DMS53 treated with DMSO at 0.1 percent for 48 hours (cell line): ENCODE measurements at regions not wholly inside any gene's neighbourhood (a gene's known extent, or its start where the extent isn't known, plus 50 kb on each side); places are given as distances from the start of the nearest gene placed in this dataset.
"Not testable (repeated sequence)": the region's sequence is repeated elsewhere in the genome, so short reads cannot be mapped to it uniquely, and the experiment has no call there.

ENCODE experiments used
- DNase-seq: peaks from one replicate; lab custom pipeline; 2025; ENCODE audit not compliant: unreplicated experiment; lab: John Stamatoyannopoulos, UW

- not testable (repeated sequence) for DNase-seq
Observed at GRCh38 chr14:106753751-106754150, 1227.4 kb downstream of the TMEM121 start.

GRCh38 chr14:106757444-106757843 lies 1231.1 kb downstream of the TMEM121 start:
- DNase-seq: not testable (repeated sequence)

GRCh38 chr14:106761886-106762816 lies 1235.8 kb downstream of the TMEM121 start:
- not testable (repeated sequence) for DNase-seq

- not testable (repeated sequence) for DNase-seq
Observed at GRCh38 chr14:106764968-106765369, 1238.6 kb downstream of the TMEM121 start.

- no peak for DNase-seq
Observed at GRCh38 chr14:106766145-106766544, 1239.8 kb downstream of the TMEM121 start.

- not testable (repeated sequence) for DNase-seq
Observed at GRCh38 chr14:106766551-106767277, 1240.3 kb downstream of the TMEM121 start.

- DNase-seq: not testable (repeated sequence)
Observed at GRCh38 chr14:106768230-106768629, 1241.8 kb downstream of the TMEM121 start.

- not testable (repeated sequence) for DNase-seq
Observed at GRCh38 chr14:106768972-106769700, 1242.8 kb downstream of the TMEM121 start.

- DNase-seq: not testable (repeated sequence)
Observed at GRCh38 chr14:106770158-106770672, 1243.8 kb downstream of the TMEM121 start.

GRCh38 chr14:106774889-106775480 lies 1248.6 kb downstream of the TMEM121 start:
- peak; percentile 21 for DNase-seq

GRCh38 chr14:106776395-106776983 lies 1250.1 kb downstream of the TMEM121 start:
- no peak for DNase-seq

- no peak for DNase-seq
Observed at GRCh38 chr14:106778986-106779385, 1252.6 kb downstream of the TMEM121 start.

- no peak for DNase-seq
Observed at GRCh38 chr14:106786697-106787096, 1260.3 kb downstream of the TMEM121 start.

- DNase-seq: no peak
Observed at GRCh38 chr14:106787626-106788025, 1261.2 kb downstream of the TMEM121 start.

GRCh38 chr14:106788534-106788933 lies 1262.2 kb downstream of the TMEM121 start:
- no peak for DNase-seq

GRCh38 chr14:106789318-106789717 lies 1262.9 kb downstream of the TMEM121 start:
- DNase-seq: no peak

GRCh38 chr14:106790189-106791036 lies 1264.0 kb downstream of the TMEM121 start:
- peak; percentile 34 for DNase-seq

GRCh38 chr14:106792543-106792942 lies 1266.2 kb downstream of the TMEM121 start:
- no peak for DNase-seq

GRCh38 chr14:106798166-106798565 lies 1271.8 kb downstream of the TMEM121 start:
- not testable (repeated sequence) for DNase-seq
